ENCODE measurements at regions not wholly inside any gene's neighbourhood (a gene's known extent, or its start where the extent isn't known, plus 50 kb on each side); places are given as distances from the start of the nearest gene placed in this dataset.

GRCh38 chr6:71405416-71405815 is 116.8 kb downstream of the OGFRL1 start:
- TF ChIP-seq CTCF (IDR thresholded peaks at IDR 0.05), result no peak
- TF ChIP-seq EZH2 (IDR thresholded peaks at IDR 0.05; ENCODE audit: borderline replicate concordance, insufficient read depth, low read depth, low read length, poor library complexity, severe bottlenecking), result no peak
